Natural killer cell treated with Interleukin-12 subunit alpha and Interleukin-12 subunit beta and Interleukin-15 and Interleukin-18, amount 100 ng/mL, for 72 hours (primary cell): ENCODE measurements at regions not wholly inside any gene's neighbourhood (a gene's known extent, or its start where the extent isn't known, plus 50 kb on each side); places are given as distances from the start of the nearest gene placed in this dataset.
"Not testable (repeated sequence)": the region's sequence is repeated elsewhere in the genome, so short reads cannot be mapped to it uniquely, and the experiment has no call there.

Experiments
- ATAC-seq, 2 donors: fragments of 150-1000 bp; cut with Tn5 transposase in 1 of 2; sonication (Bioruptor Pico), chemical (Tn5 transposase) in 1 of 2; 2 replicates each; pipeline ENCODE4 v1.10.0; 2021
- DNase-seq: peaks from one replicate; pipeline ENCODE4 v3.0.0; 2022; ENCODE audit warnings: low spot score
- H3K27ac Mint-ChIP-seq, 2 donors: 1 replicate in 1 of 2; 2 replicates in 1 of 2; pipeline ENCODE4 v1.8.0; 2022; ENCODE audit warnings: mixed read lengths in 2 of 2, mild to moderate bottlenecking in 1 of 2, moderate library complexity in 1 of 2
- H3K27me3 Mint-ChIP-seq, 2 donors: 1 replicate in 1 of 2; 2 replicates in 1 of 2; pipeline ENCODE4 v1.8.0; 2022; ENCODE audit warnings: mixed read lengths in 2 of 2
- H3K36me3 Mint-ChIP-seq: one replicate; pipeline ENCODE4 v1.8.0; 2022; ENCODE audit warnings: mixed read lengths
- H3K4me1 Mint-ChIP-seq, 2 donors: 1 replicate in 1 of 2; 2 replicates in 1 of 2; pipeline ENCODE4 v1.8.0; 2022; ENCODE audit warnings: low read depth in 2 of 2, mixed read lengths in 2 of 2, mild to moderate bottlenecking in 1 of 2
- H3K4me3 Mint-ChIP-seq: one replicate; pipeline ENCODE4 v1.8.0; 2022; ENCODE audit warnings: mixed read lengths
- H3K9me3 Mint-ChIP-seq: 2 replicates; pipeline ENCODE4 v1.8.0; 2022; ENCODE audit warnings: mixed read lengths

GRCh38 chr12:47378907-47379306 is 299.1 kb upstream of the AMIGO2 start:
- Mint-ChIP-seq H3K36me3 (no peaks in the 10 kb centered on the region), H3K4me3 (peak overlapping the region; percentile 20), H3K9me3 (peaks cover 12% of the 10 kb centered on the region), H3K27me3 (no peaks in the 10 kb centered on the region), H3K27ac (peak overlapping the region in 1 of 2 donors; percentile 85), H3K4me1 (peaks cover 15 to 32% of the 10 kb centered on the region in 2 donors)
- DNase-seq (no peak), ATAC-seq (no peak)

- H3K4me1 Mint-ChIP-seq = peaks cover 15 to 31% of the 10 kb centered on the region in 2 donors
- ATAC-seq (no peak), DNase-seq (no peak)
- H3K4me3 Mint-ChIP-seq = no peak overlapping the region
- peaks cover 14% of the 10 kb centered on the region for H3K9me3 Mint-ChIP-seq
- H3K27ac Mint-ChIP-seq = peak overlapping the region in 1 of 2 donors; percentile 85
- no peaks in the 10 kb centered on the region for H3K36me3 Mint-ChIP-seq
- H3K27me3 Mint-ChIP-seq = no peaks in the 10 kb centered on the region
Observed at GRCh38 chr12:47378222-47378582, 298.4 kb upstream of the AMIGO2 start.

- DNase-seq (no peak), ATAC-seq (no peak)
- Mint-ChIP-seq H3K4me1 (peaks cover 21 to 32% of the 10 kb centered on the region in 2 donors), H3K36me3 (no peaks in the 10 kb centered on the region), H3K4me3 (no peak overlapping the region), H3K9me3 (peaks cover 14% of the 10 kb centered on the region), H3K27me3 (no peaks in the 10 kb centered on the region), H3K27ac (peak overlapping the region in 1 of 2 donors; percentile 78)
Observed at GRCh38 chr12:47377414-47378221, 297.9 kb upstream of the AMIGO2 start.

- Mint-ChIP-seq H3K27me3 (no peaks in the 10 kb centered on the region), H3K36me3 (no peaks in the 10 kb centered on the region), H3K4me3 (no peak overlapping the region), H3K9me3 (peaks cover 14% of the 10 kb centered on the region), H3K27ac (peak overlapping the region in 1 of 2 donors; percentile 78), H3K4me1 (peaks cover 26 to 37% of the 10 kb centered on the region in 2 donors)
- DNase-seq (no peak), ATAC-seq (no peak)
Observed at GRCh38 chr12:47376927-47377326, 297.2 kb upstream of the AMIGO2 start.

- H3K36me3 Mint-ChIP-seq = no peaks in the 10 kb centered on the region
- peaks cover 14 to 27% of the 10 kb centered on the region in 2 donors for H3K4me1 Mint-ChIP-seq
- H3K27ac Mint-ChIP-seq = peak overlapping the region in 1 of 2 donors; percentile 82
- peaks cover 7% of the 10 kb centered on the region for H3K9me3 Mint-ChIP-seq
- DNase-seq (no peak), ATAC-seq (no peak)
- H3K27me3 Mint-ChIP-seq = no peaks in the 10 kb centered on the region
- no peak overlapping the region for H3K4me3 Mint-ChIP-seq
Observed at GRCh38 chr12:47373554-47374150, 293.9 kb upstream of the AMIGO2 start.

- H3K27ac Mint-ChIP-seq = no peak overlapping the region
- H3K4me1 Mint-ChIP-seq = peaks cover 14 to 27% of the 10 kb centered on the region in 2 donors
- H3K9me3 Mint-ChIP-seq = peaks cover 7% of the 10 kb centered on the region
- H3K36me3 Mint-ChIP-seq = no peaks in the 10 kb centered on the region
- DNase-seq (no peak), ATAC-seq (no peak)
- no peaks in the 10 kb centered on the region for H3K27me3 Mint-ChIP-seq
- no peak overlapping the region for H3K4me3 Mint-ChIP-seq
Observed at GRCh38 chr12:47370421-47370820, 290.7 kb upstream of the AMIGO2 start.

- Mint-ChIP-seq H3K36me3 (no peaks in the 10 kb centered on the region), H3K4me1 (peaks cover 14 to 22% of the 10 kb centered on the region in 2 donors), H3K27me3 (no peaks in the 10 kb centered on the region), H3K27ac (no peak overlapping the region), H3K9me3 (peaks cover 5% of the 10 kb centered on the region), H3K4me3 (no peak overlapping the region)
- no peak for DNase-seq
- no peak for ATAC-seq
Observed at GRCh38 chr12:47369085-47369484, 289.3 kb upstream of the AMIGO2 start.

GRCh38 chr12:47367912-47368537 is 288.3 kb upstream of the AMIGO2 start:
- Mint-ChIP-seq H3K27ac (no peak overlapping the region), H3K27me3 (no peaks in the 10 kb centered on the region), H3K9me3 (no peaks in the 10 kb centered on the region), H3K4me1 (peaks cover 9 to 14% of the 10 kb centered on the region in 2 donors), H3K4me3 (no peak overlapping the region), H3K36me3 (no peaks in the 10 kb centered on the region)
- DNase-seq (peak; percentile 69), ATAC-seq (peak; percentile 68 to 80)

GRCh38 chr12:47366579-47366978 is 286.8 kb upstream of the AMIGO2 start:
- H3K27me3 Mint-ChIP-seq = no peaks in the 10 kb centered on the region
- H3K27ac Mint-ChIP-seq = no peak overlapping the region
- peaks cover 13 to 15% of the 10 kb centered on the region in 2 donors for H3K4me1 Mint-ChIP-seq
- no peaks in the 10 kb centered on the region for H3K36me3 Mint-ChIP-seq
- DNase-seq (no peak), ATAC-seq (no peak)
- no peak overlapping the region for H3K4me3 Mint-ChIP-seq
- H3K9me3 Mint-ChIP-seq = no peaks in the 10 kb centered on the region

GRCh38 chr12:47366157-47366556 is 286.4 kb upstream of the AMIGO2 start:
- peaks cover 17 to 19% of the 10 kb centered on the region in 2 donors for H3K4me1 Mint-ChIP-seq
- no peak for DNase-seq
- no peaks in the 10 kb centered on the region for H3K9me3 Mint-ChIP-seq
- ATAC-seq = no peak
- H3K4me3 Mint-ChIP-seq = no peak overlapping the region
- no peaks in the 10 kb centered on the region for H3K27me3 Mint-ChIP-seq
- no peaks in the 10 kb centered on the region for H3K36me3 Mint-ChIP-seq
- no peak overlapping the region for H3K27ac Mint-ChIP-seq

- H3K27ac Mint-ChIP-seq, H3K36me3 Mint-ChIP-seq, DNase-seq, H3K4me3 Mint-ChIP-seq, H3K27me3 Mint-ChIP-seq, ATAC-seq, H3K9me3 Mint-ChIP-seq: not testable (repeated sequence)
- H3K4me1 Mint-ChIP-seq = peaks cover 21 to 25% of the 10 kb centered on the region in 2 donors
Observed at GRCh38 chr12:47365443-47366076, 285.8 kb upstream of the AMIGO2 start.

- Mint-ChIP-seq H3K27ac (no peak overlapping the region), H3K9me3 (peaks cover 1% of the 10 kb centered on the region), H3K4me1 (peaks cover 31 to 38% of the 10 kb centered on the region in 2 donors), H3K27me3 (no peaks in the 10 kb centered on the region), H3K4me3 (no peak overlapping the region), H3K36me3 (peaks cover 5% of the 10 kb centered on the region)
- ATAC-seq (no peak), DNase-seq (no peak)
Observed at GRCh38 chr12:47364261-47364660, 284.5 kb upstream of the AMIGO2 start.

- no peaks in the 10 kb centered on the region for H3K27me3 Mint-ChIP-seq
- H3K27ac Mint-ChIP-seq = peak overlapping the region; percentile 94 to 96
- H3K9me3 Mint-ChIP-seq = peaks cover 4% of the 10 kb centered on the region
- H3K36me3 Mint-ChIP-seq = peaks cover 14% of the 10 kb centered on the region
- ATAC-seq (no peak), DNase-seq (no peak)
- peak overlapping the region; percentile 81 for H3K4me3 Mint-ChIP-seq
- H3K4me1 Mint-ChIP-seq = peaks cover 40% of the 10 kb centered on the region in 2 donors
Observed at GRCh38 chr12:47362126-47362705, 282.5 kb upstream of the AMIGO2 start.
